Stimulated activated memory B cell treated with anti-CD40 and anti-IgM and Interleukin-4, amounts not matched to agents 10 μg/mL and 1 μg/mL and 100 μg/mL, for 72 hours (primary cell): ENCODE measurements at regions not wholly inside any gene's neighbourhood (a gene's known extent, or its start where the extent isn't known, plus 50 kb on each side); places are given as distances from the start of the nearest gene placed in this dataset.
A peak's percentile ranks its signal among the peaks of the same experiment; 100 is the strongest.
"Not testable (repeated sequence)": the region's sequence is repeated elsewhere in the genome, so short reads cannot be mapped to it uniquely, and the experiment has no call there.

Source experiments
- ATAC-seq: fragments of 150-1000 bp; cut with Tn5 transposase; 2 replicates; pipeline ENCODE4 v1.10.0; 2021
- H3K27ac Mint-ChIP-seq: one replicate; pipeline ENCODE4 v1.8.0; 2022; ENCODE audit warnings: mild to moderate bottlenecking, mixed read lengths
- H3K27me3 Mint-ChIP-seq: one replicate; pipeline ENCODE4 v1.8.0; 2022; ENCODE audit warnings: mixed read lengths
- H3K36me3 Mint-ChIP-seq: one replicate; pipeline ENCODE4 v1.8.0; 2022; ENCODE audit warnings: mixed read lengths
- H3K4me1 Mint-ChIP-seq: one replicate; pipeline ENCODE4 v1.8.0; 2022; ENCODE audit warnings: mixed read lengths
- H3K4me3 Mint-ChIP-seq: one replicate; pipeline ENCODE4 v1.8.0; 2022; ENCODE audit warnings: mild to moderate bottlenecking, moderate library complexity, mixed read lengths
- H3K9me3 Mint-ChIP-seq: one replicate; pipeline ENCODE4 v1.8.0; 2022; ENCODE audit warnings: mixed read lengths

GRCh38 chr5:14948383-14948782, 76.8 kb upstream of the ANKH start:
- H3K4me3 Mint-ChIP-seq: no peak overlapping the region
- no peaks in the 10 kb centered on the region for H3K36me3 Mint-ChIP-seq
- no peak overlapping the region for H3K27ac Mint-ChIP-seq
- no peak for ATAC-seq
- no peaks in the 10 kb centered on the region for H3K9me3 Mint-ChIP-seq
- H3K4me1 Mint-ChIP-seq: no peaks in the 10 kb centered on the region
- peaks cover 21% of the 10 kb centered on the region for H3K27me3 Mint-ChIP-seq

- H3K36me3 Mint-ChIP-seq: no peaks in the 10 kb centered on the region
- H3K27me3 Mint-ChIP-seq: peaks cover 21% of the 10 kb centered on the region
- no peaks in the 10 kb centered on the region for H3K4me1 Mint-ChIP-seq
- H3K4me3 Mint-ChIP-seq: no peak overlapping the region
- ATAC-seq: peak; percentile 81
- H3K27ac Mint-ChIP-seq: no peak overlapping the region
- no peaks in the 10 kb centered on the region for H3K9me3 Mint-ChIP-seq
These were observed 75.4 kb upstream of the ANKH start for GRCh38 chr5:14946815-14947620.

GRCh38 chr5:14945450-14945849, 73.9 kb upstream of the ANKH start:
- no peaks in the 10 kb centered on the region for H3K9me3 Mint-ChIP-seq
- no peak overlapping the region for H3K27ac Mint-ChIP-seq
- ATAC-seq: no peak
- peaks cover 21% of the 10 kb centered on the region for H3K27me3 Mint-ChIP-seq
- no peak overlapping the region for H3K4me3 Mint-ChIP-seq
- no peaks in the 10 kb centered on the region for H3K4me1 Mint-ChIP-seq
- H3K36me3 Mint-ChIP-seq: no peaks in the 10 kb centered on the region

- ATAC-seq: no peak
- Mint-ChIP-seq H3K4me1 (no peaks in the 10 kb centered on the region), H3K9me3 (no peaks in the 10 kb centered on the region)
These were observed 73.4 kb upstream of the ANKH start for GRCh38 chr5:14944996-14945395.

GRCh38 chr5:14944350-14944739, 72.8 kb upstream of the ANKH start:
- ATAC-seq: no peak
- Mint-ChIP-seq H3K27me3 (peaks cover 21% of the 10 kb centered on the region), H3K27ac (no peak overlapping the region), H3K4me1 (no peaks in the 10 kb centered on the region), H3K4me3 (no peak overlapping the region), H3K36me3 (no peaks in the 10 kb centered on the region), H3K9me3 (no peaks in the 10 kb centered on the region)

More at GRCh38 chr5:14944996-14945395, 73.4 kb upstream of the ANKH start:
- Mint-ChIP-seq H3K27me3 (peaks cover 21% of the 10 kb centered on the region), H3K36me3 (no peaks in the 10 kb centered on the region), H3K27ac (no peak overlapping the region), H3K4me3 (no peak overlapping the region)

GRCh38 chr5:14942212-14942611, 70.6 kb upstream of the ANKH start:
- no peak overlapping the region for H3K27ac Mint-ChIP-seq
- peaks cover 21% of the 10 kb centered on the region for H3K27me3 Mint-ChIP-seq
- H3K4me3 Mint-ChIP-seq: no peak overlapping the region
- ATAC-seq: no peak
- H3K36me3 Mint-ChIP-seq: no peaks in the 10 kb centered on the region
- H3K4me1 Mint-ChIP-seq: peaks cover 4% of the 10 kb centered on the region
- H3K9me3 Mint-ChIP-seq: no peaks in the 10 kb centered on the region

- Mint-ChIP-seq H3K36me3 (no peaks in the 10 kb centered on the region), H3K4me1 (peaks cover 14% of the 10 kb centered on the region), H3K9me3 (no peaks in the 10 kb centered on the region), H3K4me3 (no peak overlapping the region), H3K27ac (no peak overlapping the region), H3K27me3 (peaks cover 13% of the 10 kb centered on the region)
- ATAC-seq: no peak
These were observed 65.7 kb upstream of the ANKH start for GRCh38 chr5:14937254-14937653.

- H3K27me3 Mint-ChIP-seq: peaks cover 13% of the 10 kb centered on the region
These were observed 65.0 kb upstream of the ANKH start for GRCh38 chr5:14936588-14936987.

GRCh38 chr5:14935341-14935740, 63.8 kb upstream of the ANKH start:
- H3K27me3 Mint-ChIP-seq: peaks cover 13% of the 10 kb centered on the region
- H3K27ac Mint-ChIP-seq: no peak overlapping the region
- ATAC-seq: no peak
- peaks cover 14% of the 10 kb centered on the region for H3K4me1 Mint-ChIP-seq
- H3K9me3 Mint-ChIP-seq: no peaks in the 10 kb centered on the region
- H3K4me3 Mint-ChIP-seq: no peak overlapping the region
- H3K36me3 Mint-ChIP-seq: no peaks in the 10 kb centered on the region

More at GRCh38 chr5:14936588-14936987, 65.0 kb upstream of the ANKH start:
- no peaks in the 10 kb centered on the region for H3K9me3 Mint-ChIP-seq
- H3K27ac Mint-ChIP-seq: no peak overlapping the region
- peaks cover 14% of the 10 kb centered on the region for H3K4me1 Mint-ChIP-seq
- no peak for ATAC-seq
- no peak overlapping the region for H3K4me3 Mint-ChIP-seq
- H3K36me3 Mint-ChIP-seq: no peaks in the 10 kb centered on the region

- Mint-ChIP-seq H3K9me3 (no peaks in the 10 kb centered on the region), H3K36me3 (no peaks in the 10 kb centered on the region), H3K27me3 (peaks cover 13% of the 10 kb centered on the region), H3K4me3 (no peak overlapping the region), H3K4me1 (peaks cover 14% of the 10 kb centered on the region), H3K27ac (no peak overlapping the region)
- ATAC-seq: no peak
These were observed 61.4 kb upstream of the ANKH start for GRCh38 chr5:14932902-14933469.

GRCh38 chr5:14930486-14930885, 58.9 kb upstream of the ANKH start:
- no peaks in the 10 kb centered on the region for H3K36me3 Mint-ChIP-seq
- no peak for ATAC-seq
- no peaks in the 10 kb centered on the region for H3K27me3 Mint-ChIP-seq
- H3K9me3 Mint-ChIP-seq: no peaks in the 10 kb centered on the region
- H3K4me1 Mint-ChIP-seq: no peaks in the 10 kb centered on the region
- no peak overlapping the region for H3K4me3 Mint-ChIP-seq
- H3K27ac Mint-ChIP-seq: no peak overlapping the region

GRCh38 chr5:14929293-14930065, 57.9 kb upstream of the ANKH start:
- H3K36me3 Mint-ChIP-seq: no peaks in the 10 kb centered on the region
- H3K27me3 Mint-ChIP-seq: no peaks in the 10 kb centered on the region
- H3K27ac Mint-ChIP-seq: no peak overlapping the region
- no peaks in the 10 kb centered on the region for H3K9me3 Mint-ChIP-seq
- no peak overlapping the region for H3K4me3 Mint-ChIP-seq
- H3K4me1 Mint-ChIP-seq: no peaks in the 10 kb centered on the region
- no peak for ATAC-seq

- no peak for ATAC-seq
- H3K36me3 Mint-ChIP-seq: no peaks in the 10 kb centered on the region
- H3K9me3 Mint-ChIP-seq: no peaks in the 10 kb centered on the region
- H3K27me3 Mint-ChIP-seq: no peaks in the 10 kb centered on the region
- H3K4me1 Mint-ChIP-seq: no peaks in the 10 kb centered on the region
- H3K27ac Mint-ChIP-seq: no peak overlapping the region
- H3K4me3 Mint-ChIP-seq: no peak overlapping the region
These were observed 57.1 kb upstream of the ANKH start for GRCh38 chr5:14928661-14929060.

- no peak for ATAC-seq
- Mint-ChIP-seq H3K9me3 (no peaks in the 10 kb centered on the region), H3K27ac (no peak overlapping the region), H3K4me3 (no peak overlapping the region), H3K36me3 (no peaks in the 10 kb centered on the region), H3K4me1 (no peaks in the 10 kb centered on the region), H3K27me3 (no peaks in the 10 kb centered on the region)
These were observed 53.7 kb upstream of the ANKH start for GRCh38 chr5:14925326-14925725.

GRCh38 chr5:14922952-14923351, 51.4 kb upstream of the ANKH start:
- H3K9me3 Mint-ChIP-seq, H3K27ac Mint-ChIP-seq, H3K4me1 Mint-ChIP-seq, H3K36me3 Mint-ChIP-seq, H3K4me3 Mint-ChIP-seq, ATAC-seq: not testable (repeated sequence)
- peaks cover 10% of the 10 kb centered on the region for H3K27me3 Mint-ChIP-seq

GRCh38 chr5:14922456-14922855, 50.9 kb upstream of the ANKH start:
- peaks cover 10% of the 10 kb centered on the region for H3K27me3 Mint-ChIP-seq
- no peak overlapping the region for H3K4me3 Mint-ChIP-seq
- no peaks in the 10 kb centered on the region for H3K4me1 Mint-ChIP-seq
- no peaks in the 10 kb centered on the region for H3K9me3 Mint-ChIP-seq
- H3K36me3 Mint-ChIP-seq: no peaks in the 10 kb centered on the region
- ATAC-seq: no peak
- H3K27ac Mint-ChIP-seq: no peak overlapping the region
